ENCODE measurements at regions not wholly inside any gene's neighbourhood (a gene's known extent, or its start where the extent isn't known, plus 50 kb on each side); places are given as distances from the start of the nearest gene placed in this dataset.

DNA sequence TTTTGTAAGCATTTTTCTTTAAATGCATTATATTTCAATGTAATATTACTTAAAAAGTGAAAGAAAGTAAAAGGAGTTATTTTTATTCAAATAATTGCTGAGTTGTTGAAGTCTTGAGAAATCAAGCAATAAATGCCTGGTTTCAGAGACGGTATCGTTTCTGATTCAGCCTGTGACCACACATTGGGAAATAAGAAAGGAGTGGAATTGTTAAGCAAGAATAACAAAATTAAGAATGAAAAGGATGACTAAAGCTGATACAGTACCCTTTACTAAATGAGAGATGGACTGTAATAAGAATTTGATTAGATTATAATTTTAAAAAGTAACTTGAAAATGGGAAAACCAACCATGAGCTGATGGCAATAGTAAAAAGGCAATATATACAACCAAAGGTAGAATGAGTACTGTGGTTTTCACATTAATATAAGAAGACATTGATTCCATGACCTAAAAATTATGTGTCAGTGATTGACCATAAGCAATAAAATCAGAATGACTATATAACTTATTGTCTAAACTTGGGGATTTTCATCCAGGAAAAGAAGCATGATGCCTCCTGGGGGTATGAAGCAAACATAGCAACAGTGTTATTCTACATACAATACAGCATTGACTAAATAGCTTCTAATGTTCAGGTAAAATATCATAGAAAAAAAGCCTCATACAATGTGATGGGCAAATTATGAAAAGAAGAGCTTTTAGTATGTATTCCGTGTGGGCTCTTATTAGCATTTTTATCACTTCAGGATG, 101.9 kb upstream of the PRDM9 start:
- TF ChIP-seq, protein P1, sequence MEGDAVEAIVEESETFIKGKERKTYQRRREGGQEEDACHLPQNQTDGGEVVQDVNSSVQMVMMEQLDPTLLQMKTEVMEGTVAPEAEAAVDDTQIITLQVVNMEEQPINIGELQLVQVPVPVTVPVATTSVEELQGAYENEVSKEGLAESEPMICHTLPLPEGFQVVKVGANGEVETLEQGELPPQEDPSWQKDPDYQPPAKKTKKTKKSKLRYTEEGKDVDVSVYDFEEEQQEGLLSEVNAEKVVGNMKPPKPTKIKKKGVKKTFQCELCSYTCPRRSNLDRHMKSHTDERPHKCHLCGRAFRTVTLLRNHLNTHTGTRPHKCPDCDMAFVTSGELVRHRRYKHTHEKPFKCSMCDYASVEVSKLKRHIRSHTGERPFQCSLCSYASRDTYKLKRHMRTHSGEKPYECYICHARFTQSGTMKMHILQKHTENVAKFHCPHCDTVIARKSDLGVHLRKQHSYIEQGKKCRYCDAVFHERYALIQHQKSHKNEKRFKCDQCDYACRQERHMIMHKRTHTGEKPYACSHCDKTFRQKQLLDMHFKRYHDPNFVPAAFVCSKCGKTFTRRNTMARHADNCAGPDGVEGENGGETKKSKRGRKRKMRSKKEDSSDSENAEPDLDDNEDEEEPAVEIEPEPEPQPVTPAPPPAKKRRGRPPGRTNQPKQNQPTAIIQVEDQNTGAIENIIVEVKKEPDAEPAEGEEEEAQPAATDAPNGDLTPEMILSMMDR (IDR thresholded peaks at IDR 0.05; ENCODE audit: extremely low read depth, missing control alignments), result no peak
- DNase-seq (ENCODE audit: low spot score), result no peak

DNA sequence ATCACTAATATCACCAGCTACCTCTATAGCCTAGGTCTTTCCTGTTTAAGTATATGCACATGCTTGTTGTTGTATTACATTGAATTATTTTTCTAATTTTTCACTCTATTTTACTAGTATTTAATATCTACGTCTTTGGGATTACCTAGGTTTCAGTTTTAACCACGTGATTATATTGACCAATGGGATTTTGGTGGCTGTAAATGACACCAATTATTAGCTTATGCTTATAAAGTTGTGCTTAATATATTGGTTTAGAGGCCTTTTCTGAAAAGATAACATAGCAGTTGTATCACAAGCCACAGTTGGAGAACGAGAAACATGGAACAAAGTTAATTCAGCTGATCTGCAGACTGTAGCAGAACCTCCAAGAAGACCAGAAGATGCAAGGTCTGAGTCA, 104.8 kb upstream of the PRDM9 start:
- DNase-seq (ENCODE audit: low spot score), result no peak
- TF ChIP-seq, protein P1 (IDR thresholded peaks at IDR 0.05; ENCODE audit: extremely low read depth, missing control alignments), result no peak

GRCh38 chr5:23400951-23401350, 106.5 kb upstream of the PRDM9 start:
- DNase-seq (ENCODE audit: low spot score), result no peak

GRCh38 chr5:23396346-23396745, 111.1 kb upstream of the PRDM9 start:
- TF ChIP-seq, protein P1 (IDR thresholded peaks at IDR 0.05; ENCODE audit: extremely low read depth, missing control alignments), result no peak
- no peak for DNase-seq (ENCODE audit: low spot score)

More at GRCh38 chr5:23400951-23401350, 106.5 kb upstream of the PRDM9 start:
- TF ChIP-seq, protein P1 (IDR thresholded peaks at IDR 0.05; ENCODE audit: extremely low read depth, missing control alignments), result no peak

GRCh38 chr5:23389291-23390101, 117.9 kb upstream of the PRDM9 start:
- TF ChIP-seq, protein P1 (IDR thresholded peaks at IDR 0.05; ENCODE audit: extremely low read depth, missing control alignments), result no peak
- DNase-seq (ENCODE audit: low spot score), result no peak

- no peak for DNase-seq (ENCODE audit: low spot score)
- TF ChIP-seq, protein P1 (IDR thresholded peaks at IDR 0.05; ENCODE audit: extremely low read depth, missing control alignments), result no peak
Measured at GRCh38 chr5:23385036-23385435, 122.4 kb upstream of the PRDM9 start.

DNA sequence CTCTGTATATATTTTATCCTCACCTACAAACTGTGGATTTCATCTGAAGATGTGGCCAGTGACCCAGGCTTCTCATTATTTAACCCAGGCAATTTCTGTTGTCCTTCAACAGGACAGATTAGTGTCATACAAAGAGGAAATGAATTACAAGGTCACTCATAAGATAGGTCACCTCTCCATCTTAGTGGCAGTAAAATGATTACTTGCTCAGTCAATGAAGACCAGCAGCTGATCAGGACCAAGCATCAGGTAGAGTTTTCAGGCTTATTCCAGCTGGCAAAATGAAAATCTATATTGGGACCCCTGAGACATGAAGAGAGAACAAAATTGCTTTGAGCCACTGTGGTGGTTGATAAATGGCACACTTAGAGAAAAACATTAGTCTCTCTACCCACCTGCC, 135.2 kb upstream of the PRDM9 start:
- no peak for DNase-seq (ENCODE audit: low spot score)
- TF ChIP-seq, protein P1 (IDR thresholded peaks at IDR 0.05; ENCODE audit: extremely low read depth, missing control alignments), result no peak

Data from GM20000 (cell line).